GM12875 (cell line): ENCODE measurements at regions not wholly inside any gene's neighbourhood (a gene's known extent, or its start where the extent isn't known, plus 50 kb on each side); places are given as distances from the start of the nearest gene placed in this dataset.

Experiments
- H3K4me3 ChIP-seq: one replicate; pipeline ENCODE4 v1.5.1; 2011; ENCODE audit warnings: low read depth, low read length, control low read depth
- CTCF ChIP-seq: IDR thresholded peaks from 2 replicates; pipeline ENCODE4 v1.5.1; 2011; ENCODE audit warnings: low read depth, mild to moderate bottlenecking, control low read depth, inconsistent platforms, low read length, moderate library complexity, borderline replicate concordance; ENCODE audit not compliant: insufficient read depth

DNA sequence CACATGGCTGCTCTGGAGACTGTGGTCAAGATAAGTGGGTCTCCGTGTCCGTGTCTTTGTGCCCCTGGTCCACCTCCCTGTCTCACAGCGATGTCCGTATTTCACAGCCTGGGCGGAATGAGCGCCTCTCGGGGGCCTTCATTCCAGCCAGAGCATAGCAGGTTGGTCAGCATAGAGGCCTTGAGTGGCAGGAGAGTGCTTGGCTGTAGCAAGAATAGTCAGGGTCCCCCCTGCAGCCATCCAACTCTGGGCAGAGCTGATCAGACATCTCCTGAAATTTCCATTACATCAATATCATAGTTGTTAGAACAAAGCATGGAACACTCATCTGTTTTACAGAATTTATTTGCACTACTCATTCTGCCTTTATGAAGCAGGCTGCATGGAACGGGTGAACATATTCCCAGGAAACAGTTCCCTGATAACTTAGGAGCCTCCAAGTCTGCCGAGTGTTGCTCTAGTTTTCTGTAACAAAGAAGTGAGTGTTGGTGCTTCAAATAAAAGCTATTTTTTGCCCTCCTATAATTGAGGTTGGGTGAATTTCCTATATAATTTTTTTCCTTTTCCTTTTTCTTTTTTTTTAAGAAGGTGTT lies 255.3 kb downstream of the INHBA start:
- TF ChIP-seq CTCF: no peak

DNA sequence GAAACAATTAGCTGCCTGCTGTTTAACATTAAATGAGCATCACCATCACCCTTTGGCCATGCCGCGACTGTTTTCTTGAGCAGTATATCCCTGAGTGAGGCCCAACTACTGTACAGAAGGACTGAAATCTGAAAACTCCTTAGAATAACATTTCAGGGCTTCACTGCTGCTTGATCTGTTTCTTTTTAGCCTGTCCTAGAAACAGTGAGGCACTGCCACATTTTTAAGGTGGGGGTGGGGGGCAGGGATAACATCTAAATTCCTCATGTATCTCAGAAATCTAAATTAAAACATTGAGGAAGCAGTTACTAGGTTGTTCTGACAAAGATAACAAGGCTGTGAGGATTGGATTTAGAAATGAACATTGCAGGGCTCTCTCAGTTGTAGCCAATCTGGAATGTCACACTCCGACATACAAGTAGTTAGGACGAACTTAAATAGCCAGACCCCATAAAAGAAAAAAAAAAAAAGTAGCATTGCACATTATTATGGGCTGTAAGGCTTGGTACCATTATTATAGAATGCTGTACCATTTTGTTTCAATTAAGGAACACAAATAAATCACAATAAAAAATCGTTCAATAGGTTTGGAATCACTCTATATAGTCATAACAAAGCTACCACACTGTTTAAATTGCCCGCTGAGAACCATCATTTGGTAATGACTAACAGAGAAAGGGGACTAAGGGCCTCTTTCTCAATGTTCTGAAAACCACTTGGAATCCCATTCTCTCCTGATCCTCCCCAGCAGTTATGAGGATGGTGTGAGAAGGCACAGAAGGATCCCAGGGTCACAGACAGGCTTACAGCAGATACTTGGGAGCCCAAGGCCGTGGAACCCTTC lies 256.1 kb downstream of the INHBA start:
- H3K4me3 ChIP-seq: no peak overlapping the region
- no peak for TF ChIP-seq CTCF

More for the DNA sequence above, 255.3 kb downstream of the INHBA start:
- H3K4me3 ChIP-seq: no peak overlapping the region

DNA sequence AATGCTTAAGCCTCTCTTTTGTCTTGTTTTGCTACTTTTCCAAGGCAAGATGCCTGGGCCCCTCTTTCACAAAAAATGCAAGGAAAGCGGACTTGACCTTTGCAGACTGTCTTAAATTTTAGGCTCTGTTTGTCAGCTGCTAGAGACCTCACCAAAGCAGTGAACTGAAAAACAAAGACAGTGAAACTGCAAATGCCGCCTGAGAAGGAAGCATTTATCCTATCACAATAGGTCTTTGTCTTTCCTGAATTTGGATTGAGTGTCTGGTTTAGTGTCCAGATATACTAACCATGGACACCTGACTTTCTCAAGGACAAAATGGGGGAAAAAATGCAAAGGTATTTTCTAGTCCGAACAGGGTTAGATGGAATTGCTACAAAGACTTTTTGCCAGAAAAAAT lies 256.9 kb downstream of the INHBA start:
- no peak for TF ChIP-seq CTCF
- no peak overlapping the region for H3K4me3 ChIP-seq

DNA sequence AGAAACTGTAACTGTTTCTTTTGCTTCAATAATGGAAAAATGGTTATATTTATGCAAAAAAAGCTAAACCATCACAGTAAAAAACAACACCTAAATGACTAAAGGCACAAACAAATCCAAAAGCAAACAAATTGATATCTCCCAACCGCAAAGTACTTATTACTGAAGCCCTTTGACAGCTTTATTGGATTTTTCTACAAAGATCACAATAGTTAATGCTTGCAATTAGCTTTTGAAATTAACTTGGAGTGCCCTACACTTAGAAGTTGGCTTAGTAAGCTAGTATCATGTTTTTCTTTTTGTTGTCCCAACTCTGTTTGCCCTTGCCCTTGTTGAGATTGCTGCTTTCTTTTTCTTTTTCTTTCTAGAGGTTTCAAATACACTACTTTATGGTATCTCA lies 257.5 kb downstream of the INHBA start:
- no peak overlapping the region for H3K4me3 ChIP-seq
- TF ChIP-seq CTCF: no peak

GRCh38 chr7:41439515-41439879 lies 263.4 kb downstream of the INHBA start:
- no peak for TF ChIP-seq CTCF
- no peak overlapping the region for H3K4me3 ChIP-seq

- TF ChIP-seq CTCF: no peak
- H3K4me3 ChIP-seq: no peak overlapping the region
These were observed 264.0 kb downstream of the INHBA start for GRCh38 chr7:41438705-41439514.
